ENCODE measurements at regions not wholly inside any gene's neighbourhood (a gene's known extent, or its start where the extent isn't known, plus 50 kb on each side); places are given as distances from the start of the nearest gene placed in this dataset.

GRCh38 chr11:25816411-25816810 lies 515.5 kb upstream of the ANO3 start:
- TF ChIP-seq POLR2A (IDR thresholded peaks at IDR 0.05; ENCODE audit: low read depth, low read length) (no peak), POLR2AphosphoS5 (IDR thresholded peaks at IDR 0.05; ENCODE audit: low read depth, low read length) (no peak), TAF1 (IDR thresholded peaks at IDR 0.05; ENCODE audit: borderline replicate concordance, low read depth, low read length) (no peak)
